Karpas-422 (cell line): ENCODE measurements at regions not wholly inside any gene's neighbourhood (a gene's known extent, or its start where the extent isn't known, plus 50 kb on each side); places are given as distances from the start of the nearest gene placed in this dataset.

ENCODE experiments used
- DNase-seq: peaks from one replicate; pipeline ENCODE4 v3.0.0-alpha.2; 2015
- H2AFZ ChIP-seq: fragments of 200-600 bp; sonication (generic); 2 replicates; pipeline ENCODE4 v1.6.1; 2014; ENCODE audit warnings: antibody characterized with exemption, low read length, mixed read lengths
- H3K27ac ChIP-seq: fragments of 200-600 bp; sonication (generic); 2 replicates; pipeline ENCODE4 v1.5.1; 2014; ENCODE audit warnings: mild to moderate bottlenecking, low read length, moderate library complexity
- H3K27me3 ChIP-seq: fragments of 200-600 bp; sonication (generic); 2 replicates; pipeline ENCODE4 v1.6.1; 2014; ENCODE audit warnings: low read length, mixed read lengths
- H3K36me3 ChIP-seq: fragments of 200-600 bp; sonication (generic); 2 replicates; pipeline ENCODE4 v1.6.1; 2014; ENCODE audit warnings: low read length, mixed read lengths; ENCODE audit not compliant: insufficient read depth
- H3K4me1 ChIP-seq: fragments of 200-600 bp; sonication (generic); 2 replicates; pipeline ENCODE4 v1.6.1; 2014; ENCODE audit warnings: mild to moderate bottlenecking, low read length, mixed read lengths
- H3K4me2 ChIP-seq: fragments of 200-600 bp; sonication (generic); 2 replicates; pipeline ENCODE4 v1.6.1; 2014; ENCODE audit warnings: low read length, low read depth, mild to moderate bottlenecking; ENCODE audit not compliant: poor library complexity, severe bottlenecking
- H3K4me3 ChIP-seq: fragments of 200-600 bp; sonication (generic); 2 replicates; pipeline ENCODE4 v1.5.1; 2014; ENCODE audit warnings: mild to moderate bottlenecking, antibody characterized with exemption, low read length, mixed read lengths
- H3K79me2 ChIP-seq: fragments of 200-600 bp; sonication (generic); 2 replicates; pipeline ENCODE4 v1.6.1; 2014; ENCODE audit warnings: mild to moderate bottlenecking, low read length, mixed read lengths
- H3K9ac ChIP-seq: fragments of 200-600 bp; sonication (generic); 2 replicates; pipeline ENCODE4 v1.6.0; 2014; ENCODE audit warnings: low read length
- H3K9me2 ChIP-seq: fragments of 200-600 bp; sonication (generic), shearing (Covaris generic); replicated peaks from 2 replicates; pipeline ENCODE4 v1.6.0; 2014; ENCODE audit warnings: mild to moderate bottlenecking, low read length, moderate library complexity; ENCODE audit not compliant: insufficient read depth
- H3K9me3 ChIP-seq: fragments of 300-700, 200-600 bp; sonication (generic); 2 replicates; pipeline ENCODE4 v1.6.1; 2014; ENCODE audit warnings: low read length, mixed read lengths
- H4K20me1 ChIP-seq: fragments of 200-600 bp; sonication (generic); 2 replicates; pipeline ENCODE4 v1.6.1; 2014; ENCODE audit warnings: mild to moderate bottlenecking, antibody characterized with exemption, low read length, low read depth; ENCODE audit not compliant: insufficient read depth

DNA sequence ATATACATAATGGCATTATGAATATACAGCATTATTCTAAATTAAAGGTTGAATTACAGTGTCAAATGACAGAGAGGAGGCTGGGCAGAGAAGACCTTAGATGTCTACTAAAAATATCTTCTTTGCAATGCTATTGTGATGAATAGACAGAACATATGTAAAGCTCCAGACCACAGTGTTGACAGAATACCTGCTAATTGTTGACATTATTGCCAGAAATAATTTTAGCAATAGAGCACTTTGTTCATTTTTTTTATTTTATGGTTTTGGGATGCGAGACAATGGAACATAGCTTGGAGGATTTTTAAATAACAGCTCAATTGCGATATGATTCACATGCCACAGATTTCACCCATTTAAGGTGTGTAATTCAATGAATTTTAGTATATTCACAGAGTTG is 508.8 kb downstream of the PSAT1 start:
- Histone ChIP-seq H3K4me1 (no peaks in the 10 kb centered on the region), H3K4me2 (no peak overlapping the region), H4K20me1 (no peaks in the 10 kb centered on the region), H3K36me3 (no peaks in the 10 kb centered on the region), H3K79me2 (no peaks in the 10 kb centered on the region), H3K9ac (no peak overlapping the region), H3K27me3 (no peaks in the 10 kb centered on the region), H2AFZ (no peak overlapping the region), H3K27ac (no peak overlapping the region), H3K9me2 (no peaks in the 10 kb centered on the region), H3K9me3 (no peaks in the 10 kb centered on the region), H3K4me3 (no peak overlapping the region)
- DNase-seq: no peak

DNA sequence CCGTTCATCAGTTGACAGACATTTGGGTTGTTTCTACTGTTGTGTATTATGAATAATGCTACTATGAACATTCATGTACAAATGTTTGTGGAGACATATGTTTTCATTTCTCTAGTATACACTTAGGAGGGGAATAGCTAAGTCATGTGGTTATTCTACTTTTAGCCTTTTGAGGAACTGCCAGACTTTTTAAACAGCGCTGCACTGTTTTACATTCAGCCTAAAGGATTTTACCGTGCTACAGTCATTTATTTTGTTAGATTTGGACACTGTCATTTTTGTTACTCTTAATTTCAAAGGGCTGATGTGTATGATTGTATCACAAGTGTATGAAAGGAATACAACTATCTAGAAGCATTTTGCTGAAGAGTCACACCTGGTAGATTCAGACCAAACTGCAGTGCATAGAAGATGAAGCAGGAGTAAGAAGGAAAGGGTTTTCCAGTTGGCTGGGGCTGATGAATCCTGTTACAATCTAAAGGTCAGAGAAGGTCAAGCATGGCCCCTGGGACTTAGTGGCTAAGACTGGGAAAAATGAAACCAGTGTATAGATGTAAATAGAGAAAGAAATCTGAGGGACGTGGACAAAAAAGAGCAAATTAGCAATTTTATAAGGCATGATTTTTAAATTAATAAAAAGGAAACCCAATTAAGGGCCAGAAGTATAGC is 509.7 kb downstream of the PSAT1 start:
- Histone ChIP-seq H3K4me3 (no peak overlapping the region), H3K4me1 (no peaks in the 10 kb centered on the region), H3K27ac (no peak overlapping the region), H3K27me3 (no peaks in the 10 kb centered on the region), H2AFZ (no peak overlapping the region), H3K36me3 (no peaks in the 10 kb centered on the region), H4K20me1 (no peaks in the 10 kb centered on the region), H3K79me2 (no peaks in the 10 kb centered on the region), H3K9me2 (no peaks in the 10 kb centered on the region), H3K4me2 (no peak overlapping the region), H3K9me3 (no peaks in the 10 kb centered on the region), H3K9ac (no peak overlapping the region)
- no peak for DNase-seq

DNA sequence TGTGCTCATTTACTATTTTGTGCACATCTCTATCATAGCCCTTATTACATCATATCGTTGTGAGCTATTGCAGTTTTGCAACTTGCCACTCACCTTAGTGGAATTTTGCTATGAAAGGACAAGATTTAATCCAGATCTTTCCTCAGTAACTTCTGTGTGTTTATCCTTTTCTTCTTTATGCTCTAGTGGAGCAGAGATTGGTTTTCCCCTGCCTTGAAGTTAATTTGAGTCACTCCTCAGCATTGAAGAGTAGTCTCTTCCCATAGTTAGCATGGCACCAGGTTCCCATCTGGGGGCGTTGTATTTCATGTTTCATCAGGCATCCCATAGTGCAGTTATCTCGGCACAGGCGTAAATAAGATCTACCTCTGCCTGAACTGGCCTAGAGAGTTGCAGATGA is 510.4 kb downstream of the PSAT1 start:
- H3K9me3 ChIP-seq: no peaks in the 10 kb centered on the region
- H3K27ac ChIP-seq: no peak overlapping the region
- H3K4me1 ChIP-seq: no peaks in the 10 kb centered on the region
- no peaks in the 10 kb centered on the region for H3K9me2 ChIP-seq
- H3K79me2 ChIP-seq: no peaks in the 10 kb centered on the region
- H3K4me3 ChIP-seq: no peak overlapping the region
- H3K27me3 ChIP-seq: no peaks in the 10 kb centered on the region
- no peak for DNase-seq
- no peaks in the 10 kb centered on the region for H3K36me3 ChIP-seq
- H3K4me2 ChIP-seq: no peak overlapping the region
- H3K9ac ChIP-seq: no peak overlapping the region
- no peak overlapping the region for H2AFZ ChIP-seq
- no peaks in the 10 kb centered on the region for H4K20me1 ChIP-seq

- H3K9me2 ChIP-seq: no peaks in the 10 kb centered on the region
- DNase-seq: no peak
- no peaks in the 10 kb centered on the region for H3K27me3 ChIP-seq
- no peak overlapping the region for H3K4me3 ChIP-seq
- H3K9ac ChIP-seq: no peak overlapping the region
- H3K79me2 ChIP-seq: no peaks in the 10 kb centered on the region
- H2AFZ ChIP-seq: no peak overlapping the region
- H3K36me3 ChIP-seq: no peaks in the 10 kb centered on the region
- no peaks in the 10 kb centered on the region for H3K4me1 ChIP-seq
- H3K4me2 ChIP-seq: no peak overlapping the region
- H3K9me3 ChIP-seq: no peaks in the 10 kb centered on the region
- H4K20me1 ChIP-seq: no peaks in the 10 kb centered on the region
- H3K27ac ChIP-seq: no peak overlapping the region
Observed at GRCh38 chr9:78808048-78808447, 511.1 kb downstream of the PSAT1 start.

DNA sequence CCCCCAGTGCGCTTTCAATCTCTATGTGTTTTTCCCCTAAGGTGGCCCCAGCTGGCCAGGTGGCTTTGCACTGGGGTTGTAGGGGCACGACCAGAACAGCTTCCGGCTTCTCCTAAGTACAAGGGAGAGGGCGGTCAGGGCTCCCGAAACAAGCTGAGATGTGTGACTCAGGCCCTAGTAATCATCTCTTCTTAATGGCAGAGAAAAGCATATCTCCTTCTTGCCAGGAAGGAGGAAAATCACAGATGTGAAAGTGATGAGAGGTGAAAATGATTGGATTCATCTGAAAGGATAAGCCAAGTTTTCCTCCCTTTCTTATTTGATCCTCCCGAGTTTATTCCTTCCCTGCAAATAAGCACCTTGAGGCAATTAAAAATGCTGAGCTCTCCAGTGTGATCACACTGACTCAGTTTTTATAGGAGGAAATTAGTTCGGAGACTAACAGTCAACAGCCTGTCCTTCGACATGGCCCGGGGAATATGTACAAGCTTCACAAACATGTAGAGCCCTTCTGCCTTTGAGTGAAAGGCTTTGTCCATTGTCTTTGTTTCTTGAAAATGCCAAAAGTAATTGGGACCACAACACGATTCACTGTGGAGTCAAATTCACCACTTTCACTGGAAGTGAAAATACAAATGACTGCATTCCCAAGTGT is 514.8 kb downstream of the PSAT1 start:
- H3K27me3 ChIP-seq: no peaks in the 10 kb centered on the region
- H3K4me1 ChIP-seq: no peaks in the 10 kb centered on the region
- no peak overlapping the region for H3K27ac ChIP-seq
- H3K36me3 ChIP-seq: no peaks in the 10 kb centered on the region
- H3K9ac ChIP-seq: no peak overlapping the region
- H4K20me1 ChIP-seq: no peaks in the 10 kb centered on the region
- H3K79me2 ChIP-seq: no peaks in the 10 kb centered on the region
- H3K4me2 ChIP-seq: no peak overlapping the region
- no peaks in the 10 kb centered on the region for H3K9me2 ChIP-seq
- H2AFZ ChIP-seq: no peak overlapping the region
- no peak for DNase-seq
- no peaks in the 10 kb centered on the region for H3K9me3 ChIP-seq
- H3K4me3 ChIP-seq: no peak overlapping the region

DNA sequence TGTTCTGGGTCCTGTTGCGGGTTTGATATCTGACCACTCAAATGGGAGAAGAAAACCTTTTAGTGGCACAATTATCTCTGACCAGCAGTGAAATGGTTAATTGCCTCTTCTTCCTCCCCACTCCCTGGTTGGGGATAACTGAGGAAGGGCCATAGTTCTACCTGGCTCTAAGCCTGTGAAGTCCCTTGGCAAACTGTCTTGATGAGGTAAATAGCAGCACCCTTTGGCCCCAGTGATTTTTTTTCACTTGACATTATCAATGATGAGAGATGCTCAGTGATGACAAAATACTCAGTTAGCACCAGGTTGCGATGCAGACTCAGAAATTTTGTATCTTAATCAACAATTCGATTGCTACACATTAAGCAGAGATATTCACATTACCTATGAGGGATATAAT is 515.7 kb downstream of the PSAT1 start:
- H3K4me1 ChIP-seq: no peaks in the 10 kb centered on the region
- H3K36me3 ChIP-seq: no peaks in the 10 kb centered on the region
- H4K20me1 ChIP-seq: no peaks in the 10 kb centered on the region
- no peak overlapping the region for H2AFZ ChIP-seq
- H3K9me3 ChIP-seq: no peaks in the 10 kb centered on the region
- no peak for DNase-seq
- no peaks in the 10 kb centered on the region for H3K79me2 ChIP-seq
- H3K9ac ChIP-seq: no peak overlapping the region
- no peaks in the 10 kb centered on the region for H3K9me2 ChIP-seq
- H3K4me3 ChIP-seq: no peak overlapping the region
- no peak overlapping the region for H3K4me2 ChIP-seq
- no peaks in the 10 kb centered on the region for H3K27me3 ChIP-seq
- H3K27ac ChIP-seq: no peak overlapping the region

- H3K9me3 ChIP-seq: no peaks in the 10 kb centered on the region
- H3K4me1 ChIP-seq: no peaks in the 10 kb centered on the region
- no peak overlapping the region for H3K27ac ChIP-seq
- no peak overlapping the region for H3K4me2 ChIP-seq
- H3K9ac ChIP-seq: no peak overlapping the region
- no peaks in the 10 kb centered on the region for H3K79me2 ChIP-seq
- no peaks in the 10 kb centered on the region for H4K20me1 ChIP-seq
- no peaks in the 10 kb centered on the region for H3K36me3 ChIP-seq
- DNase-seq: no peak
- H3K9me2 ChIP-seq: no peaks in the 10 kb centered on the region
- H3K27me3 ChIP-seq: no peaks in the 10 kb centered on the region
- no peak overlapping the region for H3K4me3 ChIP-seq
- no peak overlapping the region for H2AFZ ChIP-seq
Observed at GRCh38 chr9:78813602-78814180, 516.8 kb downstream of the PSAT1 start.

- H3K4me2 ChIP-seq: no peak overlapping the region
- peak; percentile 67 for DNase-seq
- H3K79me2 ChIP-seq: no peaks in the 10 kb centered on the region
- H3K27ac ChIP-seq: no peak overlapping the region
- H3K9me3 ChIP-seq: no peaks in the 10 kb centered on the region
- no peak overlapping the region for H3K9ac ChIP-seq
- no peak overlapping the region for H3K4me3 ChIP-seq
- no peaks in the 10 kb centered on the region for H3K4me1 ChIP-seq
- H3K27me3 ChIP-seq: no peaks in the 10 kb centered on the region
- no peaks in the 10 kb centered on the region for H3K9me2 ChIP-seq
- no peaks in the 10 kb centered on the region for H3K36me3 ChIP-seq
- H4K20me1 ChIP-seq: no peaks in the 10 kb centered on the region
- no peak overlapping the region for H2AFZ ChIP-seq
Observed at GRCh38 chr9:78821126-78821822, 524.3 kb downstream of the PSAT1 start.
